ENCODE measurements at regions not wholly inside any gene's neighbourhood (a gene's known extent, or its start where the extent isn't known, plus 50 kb on each side); places are given as distances from the start of the nearest gene placed in this dataset.
"Not testable (repeated sequence)": the region's sequence is repeated elsewhere in the genome, so short reads cannot be mapped to it uniquely, and the experiment has no call there.

GRCh38 chr1:194103516-194104246, 917.3 kb upstream of the B3GALT2 start:
- DNase-seq: no peak

DNA sequence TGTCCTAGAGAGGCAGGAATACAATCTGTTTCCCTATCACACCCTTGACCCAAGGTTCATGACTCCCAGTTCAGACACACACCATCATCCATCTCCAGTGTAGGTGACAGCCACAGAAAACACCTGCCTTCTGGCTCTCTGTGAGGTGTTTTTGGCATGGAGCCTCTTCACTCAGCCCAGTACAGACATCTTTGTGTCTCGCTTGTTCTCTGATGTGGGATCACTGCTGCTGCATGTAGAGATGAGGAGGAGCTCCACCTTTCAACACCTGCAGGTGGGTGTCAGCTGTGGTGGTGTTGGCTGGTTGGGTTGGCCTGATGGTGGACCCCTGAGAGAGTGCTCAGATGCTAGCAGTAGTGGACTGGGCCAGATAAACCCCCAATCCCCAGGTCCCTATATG, 916.7 kb upstream of the B3GALT2 start:
- no peak for DNase-seq

DNA sequence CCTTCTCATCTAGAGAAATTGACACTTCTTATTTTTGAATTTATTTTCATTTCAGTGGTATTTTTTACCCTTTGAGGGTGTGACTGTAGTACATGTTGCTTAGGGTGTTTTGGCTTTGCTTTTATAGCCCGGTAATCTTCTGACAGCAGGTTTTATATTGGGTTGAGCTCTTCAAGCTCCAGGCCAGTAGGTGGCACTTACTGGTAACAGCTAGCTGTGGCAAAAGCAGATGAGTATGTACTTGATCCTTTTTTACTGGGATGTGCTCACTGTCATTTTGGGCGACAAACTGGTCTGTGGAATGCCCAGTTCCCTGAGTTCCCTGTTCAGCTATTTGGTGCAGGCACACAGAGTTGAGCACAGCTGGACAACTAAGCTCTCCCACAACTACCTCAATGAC, 916.2 kb upstream of the B3GALT2 start:
- DNase-seq: no peak

DNA sequence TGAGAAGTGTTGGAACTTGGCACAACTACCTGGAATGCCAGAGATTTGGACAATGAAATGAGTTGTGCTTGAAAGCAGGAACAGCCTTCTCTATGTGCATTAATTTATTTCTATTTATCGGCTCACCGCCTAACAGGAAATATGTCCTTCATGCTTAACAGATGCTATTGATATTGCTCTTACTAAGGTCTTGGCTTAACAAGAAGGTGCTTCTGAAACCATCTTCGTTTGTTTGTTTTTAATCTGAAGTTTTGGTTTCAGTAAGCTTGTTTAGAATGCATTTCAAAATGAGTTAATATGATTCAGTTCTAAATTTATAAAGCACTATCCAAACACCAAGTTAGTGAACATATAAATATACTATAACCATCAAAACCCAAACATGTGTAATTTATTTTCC, 898.3 kb upstream of the B3GALT2 start:
- no peak for DNase-seq

GRCh38 chr1:194081444-194081843, 895.0 kb upstream of the B3GALT2 start:
- no peak for DNase-seq

DNA sequence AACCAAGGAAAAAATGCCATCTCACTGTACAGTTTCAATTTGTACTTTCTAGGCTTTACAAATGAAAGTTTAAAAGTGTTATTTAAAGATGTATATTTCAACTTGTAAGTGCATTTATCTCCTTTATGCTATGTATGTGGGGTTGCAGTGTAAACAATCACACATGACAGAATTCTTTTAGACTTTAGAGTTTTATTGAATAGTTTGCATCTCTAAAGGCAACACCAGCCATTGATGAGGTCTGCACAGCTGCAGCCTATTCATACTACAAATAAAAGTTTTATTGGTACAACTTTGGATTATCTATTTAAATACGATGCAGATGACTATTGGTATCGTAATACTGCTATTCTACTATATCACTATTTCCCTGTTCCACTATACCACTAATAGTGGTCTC, 894.4 kb upstream of the B3GALT2 start:
- no peak for DNase-seq

DNA sequence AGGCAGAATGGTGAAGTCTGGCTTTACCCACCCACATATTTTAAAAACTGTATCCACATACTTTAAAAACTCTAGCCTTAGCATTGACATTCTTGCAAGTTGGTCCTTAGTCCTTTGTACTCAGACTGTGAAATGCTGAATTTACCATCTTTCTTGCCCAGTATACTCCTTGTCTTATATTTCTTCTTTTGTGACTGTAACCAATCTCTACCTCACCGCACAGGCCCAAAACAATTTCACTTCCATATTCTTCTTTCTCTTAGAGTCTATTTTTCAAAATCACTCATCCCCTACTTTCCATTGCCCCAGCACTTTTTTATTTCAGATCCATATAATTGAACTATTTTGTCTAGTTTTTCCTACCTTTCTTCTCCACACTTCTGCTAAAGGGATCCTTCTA, 892.4 kb upstream of the B3GALT2 start:
- DNase-seq: no peak

DNA sequence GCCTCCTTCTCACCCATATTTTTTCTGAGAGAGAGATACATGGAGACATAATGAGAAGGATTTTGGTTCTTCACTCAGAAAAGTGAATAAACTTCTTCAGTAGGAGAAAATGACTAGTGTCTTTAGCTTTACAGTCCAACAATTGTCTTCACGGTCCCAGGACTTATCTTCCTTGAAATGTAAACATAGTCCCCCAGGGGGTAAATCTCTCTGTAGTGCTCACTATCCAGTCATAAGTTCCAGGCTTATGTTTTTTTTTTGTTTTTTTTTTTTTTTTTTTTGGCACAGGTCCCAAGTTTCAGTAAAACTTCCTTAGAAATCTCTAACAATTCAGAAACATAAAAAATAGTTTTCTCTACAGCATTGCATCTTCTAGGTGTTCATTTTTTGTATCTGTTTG, 890.2 kb upstream of the B3GALT2 start:
- no peak for DNase-seq

DNA sequence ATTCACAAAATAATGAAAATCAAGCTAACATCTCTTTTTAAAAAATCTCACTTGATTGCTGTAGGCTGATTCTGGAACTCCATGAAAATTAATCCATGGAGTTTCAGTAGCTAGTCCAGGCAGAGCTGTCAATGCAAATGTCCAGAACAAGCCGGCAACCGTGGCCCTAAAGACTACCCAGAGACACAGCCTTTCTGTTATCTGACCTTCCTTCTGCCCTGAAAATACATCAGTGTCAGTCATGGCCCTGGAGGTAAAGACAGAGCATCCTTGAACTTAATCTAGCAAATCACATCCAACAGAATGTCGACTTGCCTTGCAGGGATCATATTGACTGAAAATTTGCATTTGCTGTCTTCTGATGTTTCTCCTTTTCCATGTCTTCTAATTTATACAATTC, 887.4 kb upstream of the B3GALT2 start:
- DNase-seq: no peak

DNA sequence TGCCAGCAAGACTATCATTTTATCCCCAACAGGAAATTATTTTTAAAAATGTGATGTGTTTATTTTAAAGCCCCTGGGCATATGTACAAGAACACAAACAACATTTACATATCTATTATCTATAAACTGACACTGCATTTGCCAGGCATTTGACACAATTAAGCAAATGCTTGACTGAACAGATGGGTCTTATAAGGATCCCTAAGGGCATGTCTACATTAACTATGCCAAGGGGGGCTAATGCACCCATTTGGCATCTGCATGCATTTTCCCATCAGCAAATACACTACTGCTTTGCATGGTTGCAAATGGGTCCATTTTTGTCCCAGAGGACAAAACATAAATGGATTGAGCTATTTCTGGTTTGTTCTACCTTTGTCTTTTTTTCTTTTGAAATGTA, 884.8 kb upstream of the B3GALT2 start:
- no peak for DNase-seq

DNA sequence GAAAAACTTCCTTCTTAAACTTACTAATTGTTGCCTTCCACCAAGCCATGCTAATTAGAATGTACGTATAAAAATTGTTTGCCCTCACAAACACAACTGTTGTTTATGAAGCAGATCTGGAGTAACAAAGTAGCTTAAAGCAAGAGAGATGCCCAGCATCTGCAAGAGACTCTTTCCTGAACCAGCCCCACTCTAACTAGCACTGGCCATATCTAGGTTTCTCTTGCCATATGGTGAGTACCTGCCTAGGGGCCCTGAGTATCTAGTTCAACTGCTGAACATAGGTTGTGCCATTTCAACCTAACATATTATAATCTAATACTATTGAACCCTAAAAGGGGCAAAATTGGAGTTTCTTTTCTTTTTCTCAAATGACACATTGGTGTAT, 883.4 kb upstream of the B3GALT2 start:
- no peak for DNase-seq

- no peak for DNase-seq
Measured at GRCh38 chr1:194069168-194069830, 882.9 kb upstream of the B3GALT2 start.

GRCh38 chr1:194068446-194069167, 882.2 kb upstream of the B3GALT2 start:
- no peak for DNase-seq

GRCh38 chr1:194067772-194068171, 881.4 kb upstream of the B3GALT2 start:
- no peak for DNase-seq

DNA sequence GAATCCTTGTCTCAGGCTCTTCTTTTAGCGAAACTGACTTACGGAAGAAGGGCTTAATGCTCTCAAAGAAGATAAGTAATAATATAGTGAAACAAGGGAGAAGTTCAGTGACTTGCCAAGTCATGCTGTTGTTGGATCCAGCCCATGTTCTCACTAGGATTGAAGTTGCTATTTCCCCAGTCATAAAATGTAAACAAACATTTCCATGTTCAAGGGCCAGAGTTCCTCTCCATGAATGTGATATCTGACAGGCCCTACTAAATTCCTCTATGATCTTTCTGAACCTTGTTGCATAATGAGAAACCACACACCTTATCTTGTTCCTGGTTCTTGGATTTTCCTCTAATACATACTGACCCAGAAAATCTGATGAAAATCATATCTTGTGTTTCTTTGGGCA, 876.5 kb upstream of the B3GALT2 start:
- DNase-seq: no peak

- no peak for DNase-seq
Measured at GRCh38 chr1:194062526-194062925, 876.1 kb upstream of the B3GALT2 start.

GRCh38 chr1:194060481-194060880, 874.1 kb upstream of the B3GALT2 start:
- DNase-seq: no peak

- not testable (repeated sequence) for DNase-seq
Measured at GRCh38 chr1:194058268-194058667, 871.9 kb upstream of the B3GALT2 start.

GRCh38 chr1:194056169-194056568, 869.8 kb upstream of the B3GALT2 start:
- DNase-seq: no peak

DNA sequence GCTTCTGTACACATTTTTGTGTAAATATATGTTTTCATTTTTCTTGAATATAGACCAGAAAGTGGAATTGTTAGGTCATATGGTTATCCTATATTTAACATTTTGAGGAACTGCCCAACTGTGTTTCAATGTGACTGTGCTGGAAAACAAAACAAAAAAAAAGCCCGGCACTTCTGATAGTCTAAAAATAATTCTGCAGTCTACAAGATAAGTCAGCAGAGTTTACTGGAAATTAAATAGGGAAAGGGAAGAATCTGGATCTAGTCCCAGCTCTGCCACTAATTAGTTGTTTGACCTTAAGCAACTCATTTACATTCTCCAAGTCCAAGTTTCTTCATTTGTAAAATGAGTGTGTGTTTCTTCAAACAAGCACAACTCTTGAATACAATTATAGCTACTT, 869.1 kb upstream of the B3GALT2 start:
- no peak for DNase-seq

DNA sequence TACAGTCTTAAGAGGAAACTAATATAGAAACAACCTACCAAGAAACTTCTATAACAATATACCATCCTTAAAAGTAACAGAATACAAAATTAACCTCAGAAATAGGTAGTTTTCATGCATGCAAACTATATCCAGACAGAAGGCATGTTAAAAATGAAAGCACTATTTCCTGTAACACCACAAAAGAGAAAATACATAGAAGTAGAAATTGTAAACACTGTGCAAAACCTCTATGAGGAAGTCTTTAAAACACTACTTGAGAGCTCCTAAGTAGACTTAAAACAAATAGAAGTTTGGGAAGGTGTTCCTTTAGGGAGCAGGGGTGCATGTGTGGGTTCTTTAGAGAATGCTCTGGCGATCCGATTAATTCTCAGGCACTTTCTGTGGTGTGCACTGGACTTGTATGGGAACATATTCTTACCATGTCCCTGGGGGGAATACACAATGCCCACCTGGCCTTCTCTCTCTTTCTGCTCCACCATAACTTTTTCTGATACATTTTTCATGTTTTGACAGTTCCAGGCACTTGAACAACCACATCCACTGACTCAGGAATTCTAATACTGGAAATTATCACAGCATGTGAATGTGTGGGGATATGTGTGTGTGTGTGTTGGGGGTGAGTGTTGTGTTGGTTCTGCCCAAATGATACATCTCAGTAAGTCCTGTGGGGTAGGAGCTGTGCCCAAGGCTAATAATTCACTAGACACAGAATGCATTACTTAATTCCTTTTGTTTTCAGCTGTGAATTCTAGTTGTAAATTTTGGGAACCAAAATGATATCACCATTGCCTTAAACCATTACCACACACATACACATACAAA, 866.3 kb upstream of the B3GALT2 start:
- no peak for DNase-seq

DNA sequence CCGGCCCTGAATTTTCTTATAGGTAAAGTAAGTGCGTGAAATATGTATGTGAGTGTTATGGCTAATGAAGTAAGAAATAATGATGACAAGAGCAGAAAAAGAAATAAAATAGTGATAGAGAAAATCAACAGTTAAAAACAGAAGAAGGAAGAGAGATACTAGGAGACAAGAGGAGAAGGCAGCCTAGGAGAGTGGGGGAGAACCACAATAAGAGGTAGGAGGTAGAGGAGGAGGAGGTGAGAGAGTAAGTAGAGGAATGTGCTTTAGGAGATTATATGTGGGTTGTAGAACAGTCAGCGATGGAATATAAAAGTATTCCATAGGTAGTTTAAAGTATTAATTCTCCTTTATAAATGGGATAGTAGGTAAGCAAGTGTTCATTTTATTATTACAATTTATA, 861.5 kb upstream of the B3GALT2 start:
- DNase-seq: no peak

GRCh38 chr1:194047206-194047605, 860.8 kb upstream of the B3GALT2 start:
- no peak for DNase-seq
